HL-60/S4 treated with retinoic acid at 250 ng/mL for 4 days and 3 days (cell line): ENCODE measurements at regions not wholly inside any gene's neighbourhood (a gene's known extent, or its start where the extent isn't known, plus 50 kb on each side); places are given as distances from the start of the nearest gene placed in this dataset.

Experiments
- in situ Hi-C: fragments of 300-500 bp; cut with MboI; formaldehyde crosslinking; loops from 2 replicates; pipeline ENCODE4 v1.7.0; 2022; ENCODE audit warnings: low sequenced_read_pairs

DNA sequence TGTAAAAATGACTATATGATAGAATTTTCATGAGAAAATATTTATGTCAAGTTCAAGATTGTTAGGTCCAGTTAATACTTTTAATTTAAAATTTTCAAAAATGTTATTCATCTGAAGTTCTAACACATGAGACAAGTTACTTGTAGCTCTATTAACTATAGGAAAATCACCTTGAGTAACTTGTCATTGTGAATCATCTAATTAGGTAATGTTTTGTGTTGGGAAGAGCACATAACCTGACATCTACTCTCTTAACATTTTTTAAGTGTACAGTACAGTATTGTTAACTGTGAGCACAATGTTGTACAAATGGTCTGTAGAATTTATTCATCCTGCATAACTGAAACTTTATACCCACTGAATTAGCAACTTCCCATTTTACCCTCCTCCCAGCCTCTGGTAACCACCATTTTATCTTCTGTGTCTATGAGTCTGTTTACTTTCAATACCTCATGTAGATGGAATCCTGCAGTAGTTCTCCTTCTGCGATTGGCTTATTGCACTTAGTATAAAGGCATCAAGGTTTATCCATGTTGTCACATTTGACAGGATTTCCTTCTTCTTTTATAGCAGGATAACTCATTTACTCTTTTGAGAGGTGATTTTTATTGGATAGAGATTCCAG is 54.6 kb downstream of the ARL4A start:
- in situ Hi-C loops, result no loop called here

DNA sequence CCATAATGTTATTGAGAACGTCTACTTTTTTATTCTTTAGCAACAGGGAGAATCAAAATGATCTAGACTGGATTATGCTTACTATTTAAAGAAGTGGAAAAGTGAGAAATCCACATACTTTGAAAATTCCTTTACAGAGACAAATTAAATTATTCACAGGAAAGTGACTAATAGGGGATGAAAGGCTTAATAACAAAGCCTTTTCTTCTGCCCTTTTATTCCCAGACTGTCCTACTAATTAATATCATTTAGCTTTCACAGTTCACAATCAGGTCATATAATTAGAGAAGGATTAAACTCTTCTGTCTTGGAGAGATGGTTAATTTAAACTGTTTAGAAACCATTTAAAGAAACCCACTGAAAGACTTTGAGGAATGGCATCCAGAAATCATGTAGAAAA is 58.8 kb downstream of the ARL4A start:
- in situ Hi-C loops, result no loop called here

DNA sequence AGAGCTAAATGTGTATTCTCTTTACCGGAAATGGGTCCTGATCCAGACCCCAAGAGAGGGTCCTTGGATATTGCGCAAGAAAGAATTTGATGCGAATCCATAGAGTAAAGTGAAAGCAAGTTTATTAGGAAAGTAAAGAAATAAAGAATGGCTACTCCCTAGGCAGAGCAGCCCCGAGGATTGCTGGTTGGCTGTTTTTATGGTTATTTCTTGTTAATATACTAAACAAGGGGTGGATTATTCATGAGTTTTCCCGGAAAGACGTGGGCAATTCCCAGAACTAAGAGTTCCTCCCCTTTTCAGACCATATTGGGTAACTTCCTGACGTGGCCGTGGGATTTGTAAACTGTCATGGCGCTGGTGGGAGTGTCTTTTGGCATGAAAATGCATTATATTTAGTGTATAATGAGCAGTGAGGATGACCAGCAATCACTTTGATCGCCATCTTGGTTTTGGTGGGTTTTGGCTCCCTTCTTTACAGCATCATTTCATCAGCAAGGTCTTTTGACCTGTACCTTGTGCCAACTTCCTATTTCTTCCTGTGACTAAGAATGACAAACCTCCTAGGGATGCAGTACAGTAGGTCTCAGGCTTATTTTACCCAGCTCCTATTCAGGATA is 60.4 kb downstream of the ARL4A start:
- in situ Hi-C loops, result no loop called here

DNA sequence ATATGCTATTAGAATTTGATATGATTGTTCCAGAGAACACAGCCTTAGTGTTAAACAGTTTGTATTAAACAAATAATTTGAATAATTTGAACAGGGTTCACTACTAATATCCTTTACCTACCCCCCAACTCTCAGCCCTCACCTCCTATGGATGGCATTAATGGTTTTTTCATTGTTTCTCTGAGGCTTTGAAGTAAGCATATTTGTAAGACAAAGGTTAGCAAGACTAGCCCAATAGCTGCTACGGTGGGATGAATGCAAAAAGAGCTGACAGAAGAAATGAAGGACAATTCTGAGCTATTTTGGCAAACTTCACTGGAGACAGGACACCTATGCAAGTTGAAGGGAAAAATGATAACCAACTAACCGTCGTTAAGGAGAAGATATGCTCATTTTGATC is 61.6 kb downstream of the ARL4A start:
- in situ Hi-C loops, result no loop called here

DNA sequence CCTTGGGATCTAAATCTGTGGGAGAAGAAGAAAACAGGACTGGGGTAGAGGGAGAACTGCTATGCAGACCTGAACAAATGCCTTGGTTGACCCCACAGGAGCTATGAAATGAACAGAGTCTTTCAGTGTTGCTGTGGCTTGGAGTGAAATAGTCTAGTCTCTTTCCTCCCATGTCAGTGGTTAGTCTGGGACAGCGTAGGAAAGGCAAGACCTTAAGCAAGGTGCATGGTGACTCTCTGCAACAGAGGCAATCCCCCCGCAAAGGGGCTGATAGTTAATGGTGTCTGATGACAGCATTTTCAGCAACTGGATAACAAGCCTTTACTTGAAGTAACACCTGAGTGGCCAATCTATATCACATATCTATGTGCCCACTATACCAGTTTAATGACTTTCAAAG is 62.3 kb downstream of the ARL4A start:
- in situ Hi-C loops, result no loop called here

- in situ Hi-C loops, result no loop called here
Measured at GRCh38 chr7:12751764-12752163, 64.3 kb downstream of the ARL4A start.

DNA sequence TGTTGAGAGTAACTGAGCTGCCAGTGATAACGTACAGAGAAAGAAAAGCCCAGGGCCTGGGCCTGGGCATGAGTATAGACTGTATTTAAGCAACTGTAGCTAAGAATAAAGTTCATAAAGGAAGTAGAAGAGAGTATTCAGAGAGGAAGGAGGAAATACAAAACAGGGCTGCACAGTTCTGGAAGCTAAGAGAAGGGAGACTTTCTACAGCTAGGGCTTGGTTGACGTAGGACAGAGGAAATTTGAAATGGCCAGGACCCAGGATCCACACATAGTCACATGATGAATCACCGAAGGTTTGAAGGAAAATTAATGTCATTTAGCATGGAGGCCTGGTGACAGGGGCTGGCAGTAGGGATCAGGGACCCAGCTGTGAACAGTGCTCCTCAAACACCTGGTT is 66.7 kb downstream of the ARL4A start:
- in situ Hi-C loops, result no loop called here

- in situ Hi-C loops, result no loop called here
Measured at GRCh38 chr7:12756821-12757220, 69.4 kb downstream of the ARL4A start.

DNA sequence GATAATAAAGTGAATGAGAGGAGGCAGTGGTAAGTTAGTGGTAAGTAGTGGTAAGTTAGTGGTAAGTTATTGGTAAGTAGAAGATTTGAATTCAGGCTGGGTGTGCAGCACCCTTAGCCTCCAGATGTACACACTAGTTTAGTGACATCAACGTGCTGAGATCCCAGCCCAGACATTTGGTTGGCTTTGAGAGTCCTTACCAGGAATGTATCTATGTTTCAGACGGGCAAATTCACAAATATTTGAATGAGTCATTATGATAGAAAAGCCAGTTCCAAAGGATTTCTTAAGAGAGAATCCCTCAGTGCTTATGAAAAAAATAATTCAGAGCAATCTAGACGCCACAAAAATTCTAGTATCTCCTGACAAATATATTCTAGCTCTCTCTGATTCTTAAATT is 70.0 kb downstream of the ARL4A start:
- in situ Hi-C loops, result no loop called here

DNA sequence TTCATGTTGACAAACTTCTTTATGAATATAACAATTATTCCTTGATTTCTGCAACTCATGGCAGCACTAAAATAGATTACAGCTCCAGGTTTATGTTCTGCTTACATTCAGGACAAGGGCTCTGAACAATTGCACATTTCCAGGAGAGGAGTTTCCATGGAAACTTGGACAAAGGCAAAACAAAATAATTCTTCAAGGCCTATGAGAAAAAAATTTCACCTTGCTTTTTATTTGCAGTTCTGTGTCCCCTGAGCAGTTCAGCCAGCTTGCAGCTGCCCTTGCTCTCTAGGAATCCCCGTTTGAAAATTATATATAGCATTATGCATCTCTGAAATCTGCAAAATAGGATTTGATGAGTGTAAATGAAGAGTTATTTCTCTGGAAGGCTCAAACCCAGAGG is 71.7 kb downstream of the ARL4A start:
- in situ Hi-C loops, result no loop called here

DNA sequence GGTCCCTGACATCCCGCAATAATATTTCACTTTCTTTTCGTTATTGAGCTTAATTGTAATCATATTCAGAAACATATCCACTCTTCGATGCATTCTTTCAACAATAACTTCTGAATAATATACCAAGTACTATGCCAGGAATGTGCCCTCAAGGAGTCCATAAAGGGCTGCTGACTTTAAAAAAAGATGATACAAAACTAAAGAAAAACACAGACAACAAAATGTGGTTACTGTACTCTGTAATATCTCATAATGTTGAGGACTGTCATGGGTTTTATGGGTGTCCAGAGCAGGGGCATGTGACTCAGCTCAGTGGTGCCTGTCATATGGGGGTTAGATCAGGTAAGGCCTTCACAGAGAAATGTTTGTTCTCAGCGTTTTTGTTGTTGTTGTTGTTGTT is 73.7 kb downstream of the ARL4A start:
- in situ Hi-C loops, result no loop called here

DNA sequence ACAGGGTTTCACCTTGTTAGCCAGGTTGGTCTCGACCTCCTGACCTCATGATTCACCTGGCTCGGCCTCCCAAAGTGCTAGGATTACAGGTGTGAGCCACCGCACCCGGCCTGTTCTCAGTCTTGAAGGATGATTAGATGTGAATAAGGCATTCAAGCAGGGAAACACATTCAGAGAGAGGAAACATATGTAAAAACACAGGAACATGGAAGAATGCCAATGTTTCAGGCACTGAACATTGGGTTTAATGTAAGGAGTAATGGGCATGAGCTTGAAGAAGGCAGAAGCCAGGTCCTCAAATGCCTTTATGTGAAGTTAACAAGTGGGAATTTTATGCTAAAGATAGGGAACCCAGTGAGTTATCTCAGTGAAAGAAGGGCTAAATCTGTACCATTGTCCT is 74.3 kb downstream of the ARL4A start:
- in situ Hi-C loops, result no loop called here

GRCh38 chr7:12764458-12764891 is 77.0 kb downstream of the ARL4A start:
- in situ Hi-C loops, result no loop called here

DNA sequence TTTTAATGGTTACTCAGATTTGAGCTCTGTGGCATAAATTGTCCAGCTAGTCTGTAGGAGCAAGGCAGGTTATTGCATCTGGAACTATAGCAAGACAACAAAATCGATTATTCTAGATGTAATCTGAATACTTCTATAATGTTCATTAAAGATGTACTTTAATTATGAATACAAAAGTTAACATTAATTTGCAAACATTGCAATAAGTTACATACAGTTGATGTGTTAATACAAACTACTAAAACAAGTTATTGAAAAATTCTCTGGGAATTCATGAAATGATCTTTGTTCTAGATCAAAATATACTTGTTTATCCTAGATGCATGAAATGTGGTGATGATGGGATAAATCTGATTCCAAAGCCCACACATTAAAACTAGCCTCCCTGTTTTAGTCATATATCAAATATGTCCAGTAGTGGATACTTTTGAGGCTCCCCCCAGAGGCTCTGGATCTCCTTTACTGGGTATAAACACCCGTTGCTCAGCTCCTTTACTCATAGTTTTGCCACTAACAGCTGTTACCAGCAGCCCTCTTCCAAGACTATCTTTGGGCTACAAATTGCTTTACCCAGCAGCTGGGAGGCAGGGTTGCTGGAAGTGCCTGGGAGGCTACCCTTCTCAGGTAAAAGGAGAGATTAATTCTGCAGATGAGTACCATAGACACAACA is 78.1 kb downstream of the ARL4A start:
- in situ Hi-C loops, result no loop called here

DNA sequence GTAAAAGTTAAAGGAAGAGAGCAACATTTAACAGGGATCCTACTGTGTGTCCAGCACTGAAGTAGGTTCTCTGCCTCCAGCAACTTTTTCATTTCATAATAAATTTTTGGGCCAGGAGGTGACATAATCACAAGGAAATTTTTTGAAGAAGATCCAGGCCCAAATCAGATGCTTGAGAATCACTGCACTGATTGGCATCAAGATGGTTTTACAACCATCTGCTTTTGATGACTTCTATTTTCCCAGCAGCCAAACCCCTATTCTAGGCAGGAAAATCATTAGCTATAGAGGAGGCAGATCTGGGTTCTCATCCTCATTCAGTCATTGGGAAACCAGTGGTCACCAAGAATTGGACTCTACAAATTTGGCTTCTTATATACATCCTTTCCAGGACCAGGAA is 79.0 kb downstream of the ARL4A start:
- in situ Hi-C loops, result no loop called here

GRCh38 chr7:12768948-12769347 is 81.5 kb downstream of the ARL4A start:
- in situ Hi-C loops, result no loop called here

- in situ Hi-C loops, result no loop called here
Measured at GRCh38 chr7:12769444-12769843, 82.0 kb downstream of the ARL4A start.

DNA sequence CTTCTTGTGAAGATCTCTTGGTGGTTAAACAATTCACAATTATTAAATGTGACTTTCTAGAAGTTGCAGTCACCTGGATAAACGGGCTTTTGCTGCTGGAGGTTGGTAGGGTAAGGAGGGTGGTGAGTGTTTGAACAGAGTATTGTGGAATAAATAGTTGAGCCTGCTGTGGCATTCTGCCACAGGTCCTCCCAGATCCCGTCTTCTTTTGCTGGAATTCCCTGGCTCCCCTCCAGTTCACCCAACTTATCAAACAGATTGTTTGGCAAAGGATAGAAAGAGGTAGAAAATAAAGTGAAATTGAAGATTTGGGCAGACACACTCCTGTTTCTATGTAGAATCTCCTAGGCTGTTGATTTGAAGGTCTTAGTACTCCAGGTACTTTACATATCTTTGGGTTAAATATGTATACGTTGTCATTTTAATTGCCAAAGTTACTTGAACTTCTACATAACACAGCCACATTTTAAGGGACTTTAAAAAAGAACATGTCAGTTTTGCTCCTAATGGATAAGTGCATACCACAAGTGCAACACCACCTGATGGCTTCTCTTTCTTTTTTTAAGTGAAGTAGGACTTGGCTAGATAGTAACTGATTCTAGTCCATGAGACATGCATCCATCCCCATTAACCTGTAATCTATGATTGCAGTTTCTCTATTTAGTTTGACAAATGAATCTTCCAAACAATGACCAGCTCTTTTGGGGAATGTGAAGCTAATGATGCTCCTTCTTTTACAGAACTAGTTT is 83.0 kb downstream of the ARL4A start:
- in situ Hi-C loops, result no loop called here

GRCh38 chr7:12771378-12771877 is 84.0 kb downstream of the ARL4A start:
- in situ Hi-C loops, result no loop called here

DNA sequence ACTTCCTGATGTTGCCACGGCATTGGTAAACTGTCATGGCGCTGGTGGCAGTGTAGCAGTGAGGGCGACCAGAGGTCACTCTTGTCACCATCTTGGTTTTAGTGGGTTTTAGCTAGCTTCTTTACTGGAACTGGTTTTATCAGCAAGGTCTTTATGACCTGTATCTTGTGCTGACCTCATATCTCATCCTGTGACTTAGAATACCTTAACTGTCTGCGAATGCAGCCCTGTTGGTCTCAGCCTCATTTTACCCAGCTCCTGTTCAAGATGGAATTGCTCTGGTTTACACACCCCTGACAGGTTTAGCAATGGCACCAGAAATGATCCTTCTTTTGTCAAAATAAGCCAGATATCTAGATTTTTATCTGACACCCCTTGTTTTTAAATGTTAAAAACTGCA is 85.3 kb downstream of the ARL4A start:
- in situ Hi-C loops, result no loop called here

DNA sequence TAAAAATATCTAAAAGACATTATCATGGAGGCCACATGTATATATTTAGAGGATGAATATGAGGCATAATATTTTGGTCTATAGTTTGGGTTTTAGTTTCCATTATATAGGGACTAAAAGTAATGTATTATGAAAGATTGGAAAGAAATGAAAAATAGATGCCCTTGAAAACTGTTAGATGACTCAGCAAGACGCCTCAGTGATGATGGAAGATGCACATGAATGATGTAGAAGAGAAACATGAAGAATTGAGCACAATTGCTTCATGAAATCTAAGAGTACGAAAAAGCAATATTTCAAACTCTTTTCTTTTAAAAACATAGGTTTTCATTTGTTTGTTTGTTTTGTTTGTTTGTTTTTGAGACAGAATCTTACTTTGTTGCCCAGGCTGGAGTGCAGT is 89.8 kb downstream of the ARL4A start:
- in situ Hi-C loops, result no loop called here

DNA sequence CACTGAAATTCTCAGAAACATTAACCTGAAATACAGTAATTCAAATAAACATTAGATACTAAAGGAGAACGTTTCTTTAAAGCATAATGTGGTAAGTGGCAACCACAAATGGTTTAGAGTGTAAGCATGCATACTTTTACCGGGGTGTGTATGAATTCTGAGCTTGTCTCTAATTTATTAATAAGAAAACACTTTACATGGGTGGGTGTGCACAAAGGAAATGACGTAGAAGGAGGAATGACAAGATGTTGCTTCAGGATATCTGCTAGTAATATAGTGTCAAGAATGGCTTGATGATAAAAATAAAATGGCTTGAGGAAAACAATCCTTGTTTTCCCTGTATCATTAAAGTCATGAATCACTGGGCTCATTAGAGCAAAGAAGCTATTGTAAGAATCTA is 92.5 kb downstream of the ARL4A start:
- in situ Hi-C loops, result no loop called here
